ENCODE measurements at regions not wholly inside any gene's neighbourhood (a gene's known extent, or its start where the extent isn't known, plus 50 kb on each side); places are given as distances from the start of the nearest gene placed in this dataset.

DNA sequence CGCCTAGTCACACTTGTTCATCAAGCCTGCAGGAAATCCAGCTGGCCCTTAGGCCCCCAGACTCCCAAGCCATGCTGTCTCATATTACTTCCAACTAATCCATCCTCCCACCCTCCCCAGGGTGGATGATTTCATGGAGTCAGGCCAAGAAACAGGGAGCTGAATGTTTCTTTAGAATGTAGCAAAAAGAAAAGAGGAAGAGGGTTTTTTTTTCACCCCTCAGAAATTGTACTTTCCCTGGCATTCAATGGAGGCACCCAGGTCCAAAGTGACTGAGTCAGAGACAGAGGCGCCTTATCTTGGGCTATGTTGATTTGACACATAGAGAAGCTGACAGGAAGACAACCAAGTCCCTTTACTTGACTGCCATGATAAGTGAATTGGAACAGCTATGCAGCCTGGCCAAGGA lies 260.2 kb upstream of the NR4A3 start:
- no peak for DNase-seq

DNA sequence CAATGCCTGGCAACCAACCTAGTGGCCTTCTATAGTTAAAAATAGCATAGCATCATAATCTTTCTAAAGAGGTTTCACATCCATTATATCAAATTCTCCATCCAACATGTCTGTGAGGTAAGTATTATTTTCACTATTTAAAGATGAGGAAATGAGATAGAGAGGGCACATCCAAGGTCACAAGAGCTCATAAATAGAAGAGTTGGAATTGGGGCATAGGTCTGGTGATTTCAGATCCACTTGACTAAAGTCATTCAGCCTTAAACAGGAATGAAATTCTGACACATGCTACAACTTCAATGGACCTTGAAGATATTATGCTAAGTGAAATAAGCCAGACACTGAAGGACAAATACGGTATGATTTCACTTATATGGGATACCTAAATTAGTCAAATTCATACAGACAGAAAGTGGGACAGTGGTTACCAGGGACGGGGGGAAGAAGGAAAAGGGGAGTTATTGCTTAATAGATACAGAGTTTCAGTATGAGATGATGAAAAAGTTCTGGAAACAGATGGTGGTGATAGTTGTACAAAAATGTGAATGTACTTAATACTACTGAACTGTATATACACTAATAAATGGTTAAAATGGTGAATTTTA lies 259.6 kb upstream of the NR4A3 start:
- DNase-seq: no peak

DNA sequence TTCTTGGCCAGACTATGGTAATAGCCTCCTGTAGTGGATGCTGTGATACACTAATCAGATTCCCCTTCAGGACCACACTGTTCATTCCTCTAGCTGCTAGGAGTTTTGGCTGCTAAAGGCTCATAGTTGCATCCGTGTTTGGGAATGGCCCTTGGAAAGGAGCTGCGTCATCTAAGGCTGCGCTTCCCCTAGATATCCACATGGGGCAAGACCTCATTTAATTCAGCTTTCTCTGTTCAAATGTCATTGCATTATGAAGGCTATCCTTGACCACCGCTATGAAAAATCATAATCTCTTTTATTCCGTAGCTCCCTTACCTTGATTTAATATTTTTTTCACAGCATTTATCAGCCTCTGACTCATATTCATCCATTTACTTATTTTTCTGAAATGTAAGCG lies 258.3 kb upstream of the NR4A3 start:
- DNase-seq: no peak

DNA sequence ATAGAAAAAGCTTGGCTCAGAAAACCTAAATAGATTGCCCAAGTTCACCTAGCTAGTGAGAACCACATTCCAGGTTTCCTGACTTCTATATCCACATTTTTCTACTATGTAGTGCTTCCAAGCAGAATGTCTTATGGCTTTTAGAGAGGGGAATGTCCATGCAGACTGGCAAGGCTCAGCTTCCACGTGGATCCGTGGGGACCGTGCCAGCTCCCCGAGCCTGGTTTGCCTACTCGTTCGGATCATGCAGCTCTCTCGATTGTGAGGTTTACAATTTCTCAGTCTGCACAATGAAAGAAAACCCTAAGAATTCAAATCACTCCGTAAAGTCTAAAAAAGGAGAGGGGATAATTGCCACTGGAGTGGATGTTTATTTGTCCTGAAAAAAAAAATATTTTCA lies 256.5 kb upstream of the NR4A3 start:
- no peak for DNase-seq

DNA sequence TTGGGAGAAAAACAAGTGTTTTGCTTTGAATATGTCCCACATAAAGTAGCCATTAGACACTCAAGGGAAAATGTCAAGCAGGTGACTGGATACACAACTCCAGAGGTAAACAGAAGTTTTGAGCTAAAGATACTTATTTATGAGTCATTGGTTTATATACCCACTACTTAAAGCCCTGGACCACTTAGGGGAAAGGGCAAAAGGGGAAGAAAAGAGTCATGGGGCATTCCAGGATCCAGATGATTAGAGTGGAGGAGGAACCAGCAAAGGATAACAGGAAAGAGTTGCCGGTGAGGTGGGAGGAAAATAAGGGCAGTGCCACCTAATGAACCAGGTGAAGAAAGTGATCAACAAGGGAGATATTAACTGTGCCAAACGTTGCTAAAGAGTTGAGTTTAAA lies 254.2 kb upstream of the NR4A3 start:
- no peak for DNase-seq

DNA sequence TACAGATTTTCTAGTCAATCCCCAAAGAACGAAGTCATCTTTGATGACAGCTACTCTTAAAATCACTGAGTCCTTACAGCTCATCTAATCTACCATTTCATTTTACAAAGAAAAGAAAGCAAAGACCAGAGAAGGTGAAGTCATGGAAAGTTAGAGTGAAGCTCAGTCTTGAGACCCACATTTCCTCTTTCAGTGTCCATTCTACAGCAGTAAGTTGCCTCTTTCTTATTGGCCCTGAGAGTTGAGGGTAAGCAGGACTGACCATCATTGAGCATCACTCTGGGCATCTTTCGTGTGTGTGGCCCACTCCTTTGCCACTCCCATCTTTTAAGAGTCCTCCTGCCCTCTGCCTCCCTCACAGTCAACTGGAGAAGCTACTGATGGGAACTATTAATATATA lies 251.8 kb upstream of the NR4A3 start:
- DNase-seq: no peak

DNA sequence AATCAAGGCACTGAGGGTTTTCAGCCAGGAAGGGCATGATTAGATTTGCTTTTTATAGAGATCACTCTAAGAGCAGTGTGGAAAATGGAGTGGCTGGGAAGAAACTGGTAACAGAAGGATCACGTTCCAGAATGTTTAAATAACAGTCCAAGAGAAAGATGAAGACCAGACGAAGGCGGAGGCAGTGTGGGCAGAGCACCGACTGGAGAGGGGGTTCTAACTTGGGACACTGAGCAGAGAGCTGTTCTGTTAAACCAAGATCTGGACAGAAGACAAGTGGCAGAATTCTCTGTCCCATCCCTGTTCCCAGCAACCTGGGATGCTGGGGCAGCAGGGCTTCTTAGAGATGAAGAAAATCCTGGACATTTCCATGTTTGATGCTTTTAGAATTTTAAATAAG lies 249.1 kb upstream of the NR4A3 start:
- DNase-seq: no peak

DNA sequence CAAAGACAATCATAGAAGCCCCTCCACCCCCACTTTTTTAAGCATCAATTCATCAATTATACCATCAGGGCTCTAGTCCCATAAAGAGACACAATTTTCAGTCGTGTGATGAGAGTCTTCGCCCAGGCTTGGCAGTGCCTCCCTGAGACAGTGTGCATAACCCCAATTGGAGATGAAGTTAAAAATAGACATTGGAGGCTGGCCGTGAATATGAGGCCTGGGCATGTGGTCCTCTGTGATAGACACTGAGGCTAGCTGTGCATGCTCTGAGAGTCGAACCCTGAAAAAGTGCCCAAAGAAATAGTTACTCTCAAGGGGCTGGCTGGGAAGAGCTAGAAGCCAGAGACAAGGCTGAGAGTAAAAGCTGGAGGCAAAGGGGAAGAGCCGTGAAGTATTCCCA lies 248.6 kb upstream of the NR4A3 start:
- DNase-seq: no peak

DNA sequence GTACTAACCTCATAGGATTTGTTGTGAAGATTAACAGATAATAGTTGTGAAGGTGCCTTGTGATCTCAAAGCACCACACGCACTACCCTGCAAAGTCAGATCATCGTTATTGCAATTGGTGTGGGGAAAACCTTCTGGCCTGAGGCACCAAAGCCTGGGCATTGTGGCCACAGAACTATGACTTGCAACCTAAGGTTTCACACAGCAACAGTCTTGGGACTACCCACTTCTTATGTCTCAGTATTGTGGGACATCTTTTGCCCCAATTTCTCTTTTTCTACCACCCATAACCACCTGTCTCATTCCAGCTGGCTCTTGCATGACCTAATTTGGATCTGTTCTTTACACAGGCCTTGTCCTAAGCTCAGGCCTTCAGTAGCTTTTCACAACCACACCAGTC lies 247.8 kb upstream of the NR4A3 start:
- no peak for DNase-seq

DNA sequence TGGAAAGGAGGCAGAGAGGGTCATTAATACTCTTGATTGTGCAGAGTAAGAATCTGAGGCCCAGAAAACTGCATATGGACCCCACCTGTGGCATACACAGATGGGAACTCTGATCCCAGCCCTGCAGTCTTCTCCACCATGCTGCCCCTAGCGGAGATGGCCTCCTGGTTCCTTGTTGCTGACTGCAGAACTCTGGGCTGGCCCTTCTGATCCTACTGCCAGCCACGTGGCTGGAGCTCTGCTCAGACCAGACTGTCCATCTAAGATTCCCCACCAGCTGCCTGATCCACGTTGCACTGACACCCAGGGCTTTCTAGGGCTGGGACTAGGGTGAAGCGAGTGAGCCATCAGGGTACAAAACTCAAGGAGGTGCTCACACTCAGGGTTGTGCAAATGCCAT lies 245.7 kb upstream of the NR4A3 start:
- no peak for DNase-seq

DNA sequence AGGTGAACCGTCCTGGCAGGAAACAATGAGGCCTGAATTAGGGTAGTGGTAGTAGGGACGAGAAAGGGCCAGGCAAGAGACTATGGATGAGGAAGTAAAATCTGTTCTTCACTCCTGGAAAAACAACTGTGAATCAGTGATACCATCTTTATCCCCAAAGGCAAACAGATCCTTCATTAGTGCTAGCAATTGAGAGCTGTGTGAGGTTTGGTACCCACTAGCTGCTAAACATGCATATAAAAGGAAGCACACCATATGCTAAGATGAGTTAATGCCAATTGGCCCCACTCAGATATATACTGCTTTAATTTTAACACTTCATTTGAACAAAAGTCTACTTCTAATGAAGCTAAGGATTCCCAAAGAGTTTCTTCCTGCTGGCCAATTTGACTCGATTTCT lies 244.8 kb upstream of the NR4A3 start:
- no peak for DNase-seq

DNA sequence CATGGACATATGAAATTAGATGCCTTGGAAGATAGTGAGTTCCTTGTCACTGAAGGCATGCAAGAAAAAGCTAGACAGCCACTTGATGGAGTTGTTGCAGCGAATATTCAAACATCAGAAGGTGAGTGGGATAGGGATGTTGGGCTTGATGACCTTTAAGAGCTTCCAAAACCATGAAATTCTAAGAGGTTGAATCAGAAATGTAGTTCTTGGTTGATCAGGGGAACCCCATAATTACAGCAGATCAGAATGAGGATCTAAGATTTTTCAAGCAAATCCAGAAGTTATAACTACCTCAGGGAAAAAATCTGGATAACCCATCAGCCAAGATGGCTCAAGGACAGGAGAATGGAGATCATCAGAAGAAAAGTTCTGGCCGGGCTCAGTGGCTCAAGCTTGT lies 244.3 kb upstream of the NR4A3 start:
- no peak for DNase-seq

DNA sequence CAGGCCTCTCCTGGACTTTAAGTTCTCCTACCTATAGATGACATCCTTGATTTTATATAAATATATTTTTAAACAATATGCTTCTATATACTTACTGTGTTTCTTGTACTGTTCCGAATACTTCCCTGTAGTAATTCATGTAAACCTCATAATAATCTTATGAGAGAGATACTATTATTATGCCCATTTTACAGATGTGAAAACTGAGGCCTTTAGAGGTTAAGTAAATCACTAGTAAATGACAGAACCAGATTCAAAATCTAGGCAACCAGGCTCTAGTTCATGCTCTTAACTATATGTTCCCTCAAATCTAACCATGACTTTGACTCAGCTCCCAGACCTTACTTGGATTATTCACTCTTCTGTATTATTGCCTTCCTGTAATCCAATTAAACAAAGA lies 243.0 kb upstream of the NR4A3 start:
- DNase-seq: no peak

DNA sequence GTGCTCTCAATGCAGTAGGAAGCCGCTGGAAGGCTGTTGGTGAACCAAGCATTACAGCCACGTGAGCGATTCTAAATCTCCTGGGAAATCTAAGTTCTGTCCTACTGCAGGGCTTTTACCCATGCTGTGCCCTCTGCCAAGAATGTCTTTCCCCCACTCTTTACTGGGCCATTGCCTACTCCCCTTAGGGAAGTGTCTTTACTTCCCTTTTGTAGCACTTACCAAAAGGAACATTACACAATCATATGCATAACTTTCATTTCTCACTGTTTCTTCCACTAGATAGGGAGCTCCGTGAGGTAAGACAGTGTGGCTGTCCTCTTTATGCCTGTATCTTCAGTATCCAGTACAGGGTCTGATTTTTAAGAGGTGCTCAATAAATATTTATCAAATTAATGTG lies 241.7 kb upstream of the NR4A3 start:
- no peak for DNase-seq

DNA sequence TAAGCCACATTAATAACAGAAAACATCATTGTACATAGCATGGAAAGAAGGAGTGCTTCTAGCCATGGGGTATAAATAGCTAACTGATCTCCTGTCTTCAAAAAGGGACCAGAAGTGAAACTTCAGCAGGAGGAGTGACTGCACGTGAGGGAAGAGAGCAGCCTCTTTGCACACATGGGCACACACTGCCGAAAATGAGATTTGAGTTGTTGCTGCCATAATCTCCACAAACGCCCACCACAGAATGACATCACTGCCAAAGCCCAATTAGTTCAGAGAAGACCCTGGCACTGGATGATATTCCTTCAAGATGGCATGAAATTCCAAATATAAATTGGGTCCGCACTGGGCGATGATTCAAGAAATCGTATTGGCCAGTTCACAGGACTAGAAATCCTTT lies 238.9 kb upstream of the NR4A3 start:
- no peak for DNase-seq

DNA sequence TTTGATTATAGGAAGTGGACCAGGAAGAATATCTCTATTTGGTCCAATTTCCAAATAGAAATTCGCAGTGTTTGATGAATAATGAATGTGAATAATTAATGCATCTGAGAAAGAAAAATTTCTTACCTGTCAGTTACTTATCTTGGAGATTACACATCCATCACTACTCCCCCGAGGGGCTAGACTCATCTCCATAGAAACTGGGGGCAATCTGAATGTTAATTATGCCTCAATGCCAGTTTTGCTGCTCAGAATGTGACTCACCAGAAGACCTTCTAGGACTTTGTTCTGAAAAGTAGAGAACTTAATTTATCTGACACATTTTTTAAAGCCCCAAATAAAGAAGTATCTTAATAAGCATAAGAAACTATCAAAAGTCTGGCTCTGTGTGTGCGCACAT lies 233.4 kb upstream of the NR4A3 start:
- DNase-seq: no peak

DNA sequence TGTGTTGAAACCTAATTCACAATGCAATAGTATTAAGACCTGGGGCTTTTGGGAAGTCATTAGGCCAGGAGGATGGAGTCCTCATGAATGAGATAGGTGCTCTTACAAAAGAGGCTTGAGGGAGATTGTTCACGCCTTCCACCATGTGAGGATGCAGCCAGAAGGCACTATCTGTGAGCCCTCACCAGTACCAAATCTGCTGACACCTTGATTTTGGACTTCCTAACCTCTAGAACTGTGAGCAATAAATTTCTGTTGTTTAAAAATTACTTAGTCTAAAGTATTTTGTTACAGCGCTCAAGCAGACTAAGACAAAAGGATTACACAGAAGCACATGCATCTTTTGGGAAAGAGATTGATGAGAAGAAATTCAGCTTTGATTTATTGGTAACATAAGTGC lies 232.9 kb upstream of the NR4A3 start:
- no peak for DNase-seq

DNA sequence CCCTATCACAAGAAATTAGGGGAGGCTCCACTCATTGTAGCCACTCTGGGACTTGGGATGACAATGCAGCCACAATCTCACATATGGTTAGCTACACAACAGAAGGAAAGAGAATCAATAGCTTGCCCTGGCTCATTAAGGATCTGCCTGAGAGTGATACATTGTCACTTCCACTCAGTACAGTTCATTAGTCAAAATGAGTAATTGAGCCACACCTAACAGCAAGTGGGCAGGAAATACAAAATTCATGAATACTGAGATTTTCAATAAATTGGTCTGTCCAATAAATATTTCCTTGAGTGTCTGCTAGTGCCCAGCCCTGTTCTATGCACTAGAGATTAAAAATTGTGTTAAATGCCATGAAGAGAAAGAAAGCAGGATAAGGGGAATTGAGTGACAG lies 231.3 kb upstream of the NR4A3 start:
- DNase-seq: no peak

DNA sequence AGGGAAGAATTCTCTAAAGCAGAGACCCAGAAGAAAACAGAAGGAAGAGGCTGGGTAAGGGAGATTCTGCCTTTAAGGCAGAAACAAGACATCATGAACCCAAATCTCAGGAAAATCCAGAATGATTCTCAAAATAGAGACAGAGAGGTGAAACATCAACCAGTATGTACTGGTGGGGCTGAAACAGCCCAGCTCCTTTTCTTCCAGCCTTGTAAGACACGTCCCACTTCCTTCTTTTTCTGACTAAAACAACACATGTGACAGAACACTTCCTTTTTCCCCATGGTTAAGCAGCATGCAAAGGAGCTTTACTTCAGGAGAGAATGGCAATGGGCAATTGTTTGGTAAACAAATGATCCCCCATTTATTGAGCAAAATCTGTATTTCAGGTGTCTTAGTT lies 230.8 kb upstream of the NR4A3 start:
- no peak for DNase-seq

DNA sequence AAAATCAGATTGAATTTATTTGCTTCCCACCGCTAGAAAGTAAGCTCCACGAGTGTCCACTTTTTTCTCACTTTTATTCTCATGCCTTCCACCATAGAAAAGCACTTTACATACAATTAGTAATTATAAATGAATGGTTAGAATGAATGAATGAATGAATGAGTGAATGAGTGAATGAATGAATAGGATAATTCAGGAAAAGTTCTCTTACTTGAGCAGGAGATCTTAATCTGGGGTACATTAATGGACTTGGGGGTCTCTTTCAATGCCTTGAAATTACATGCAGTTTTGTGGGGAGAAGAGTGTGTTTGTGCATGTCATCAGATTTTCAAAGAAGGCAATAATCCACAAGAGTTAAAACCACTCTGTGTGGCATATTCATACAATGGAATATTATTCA lies 229.9 kb upstream of the NR4A3 start:
- DNase-seq: no peak

DNA sequence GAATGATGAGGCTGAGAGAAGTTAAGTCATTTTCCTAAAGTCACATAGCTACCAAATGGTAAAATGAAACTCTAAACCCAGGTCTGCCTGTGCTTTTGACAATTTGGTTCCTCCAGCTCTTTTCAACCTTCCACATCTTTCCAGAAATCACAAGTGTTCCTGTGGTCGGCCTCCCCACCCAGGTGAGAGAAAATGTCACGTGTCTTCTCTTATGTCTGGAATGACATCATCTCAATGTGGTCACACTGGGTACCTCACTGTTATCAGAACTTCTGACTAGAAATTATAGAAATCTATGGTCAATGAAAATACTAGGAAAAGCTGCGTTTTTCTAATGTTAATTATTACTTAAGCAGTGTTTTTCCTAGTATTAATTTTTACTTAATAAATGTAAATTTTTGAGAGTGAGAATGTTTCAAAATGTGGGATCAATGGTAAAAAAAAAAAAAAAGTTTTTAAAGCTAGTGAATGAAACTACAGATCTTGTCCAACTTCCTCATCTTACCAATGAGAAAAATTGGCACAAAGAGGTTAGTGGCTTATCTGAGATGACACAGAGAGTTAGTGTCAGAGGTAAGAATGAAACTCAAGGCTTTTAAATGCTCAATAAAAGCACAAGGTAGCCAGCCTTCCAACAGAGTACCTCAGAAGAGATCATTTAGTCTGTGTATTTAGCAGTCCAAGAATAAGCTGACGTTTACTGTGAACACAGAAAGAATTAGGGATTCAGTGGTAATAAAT lies 228.7 kb upstream of the NR4A3 start:
- no peak for DNase-seq

DNA sequence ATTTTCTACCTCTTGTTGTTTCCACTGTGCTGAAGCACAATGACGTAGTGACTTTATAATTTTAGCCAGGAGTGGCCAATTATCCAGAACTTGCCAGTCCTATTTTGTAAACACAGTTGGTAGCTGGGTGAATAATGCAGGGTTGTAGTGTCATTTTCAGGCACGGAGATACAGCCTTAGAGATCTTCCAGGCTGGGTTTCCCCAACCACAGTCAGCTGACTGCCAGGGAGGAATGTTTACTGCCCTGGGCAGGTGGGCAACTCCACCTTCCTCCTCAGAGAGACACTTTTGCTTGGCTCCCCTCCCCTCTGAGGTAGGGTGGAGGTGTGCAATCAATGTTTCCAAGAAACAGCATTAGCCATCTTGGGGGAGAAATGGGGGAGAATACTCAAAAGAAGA lies 228.1 kb upstream of the NR4A3 start:
- peak; percentile 25 for DNase-seq

DNA sequence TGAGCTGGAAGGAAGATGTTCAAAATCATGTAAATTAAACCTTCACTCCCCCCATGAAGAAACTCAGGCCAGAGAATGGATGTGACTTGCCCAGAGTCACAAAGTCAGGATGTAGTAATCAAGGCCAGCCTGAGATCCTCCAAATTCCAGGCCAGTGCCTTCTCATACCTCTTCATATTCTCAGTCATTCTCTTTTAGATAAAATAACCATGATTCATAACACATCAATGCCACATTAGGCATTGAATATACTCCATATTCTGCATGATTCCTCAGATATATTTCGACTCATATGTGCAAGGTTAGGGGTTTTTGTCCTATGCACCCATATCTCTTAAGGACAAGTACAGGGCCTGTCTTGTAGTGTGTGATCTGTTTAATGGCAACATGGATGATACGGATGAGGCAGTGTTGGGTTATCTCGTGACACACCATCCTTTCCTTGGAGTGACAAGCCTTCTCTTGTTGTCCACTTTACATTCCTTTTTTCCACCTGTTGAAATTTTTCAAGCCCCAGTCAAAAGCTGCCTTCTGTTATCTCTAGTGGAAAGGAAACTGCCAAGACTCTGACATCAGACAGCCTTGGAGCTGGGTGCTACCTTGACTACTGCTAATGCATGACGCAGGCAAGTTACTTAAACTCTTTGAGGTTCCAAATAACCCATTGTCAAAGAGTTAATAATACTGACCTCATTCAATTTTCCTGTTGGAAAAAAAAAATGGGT lies 227.5 kb upstream of the NR4A3 start:
- no peak for DNase-seq

DNA sequence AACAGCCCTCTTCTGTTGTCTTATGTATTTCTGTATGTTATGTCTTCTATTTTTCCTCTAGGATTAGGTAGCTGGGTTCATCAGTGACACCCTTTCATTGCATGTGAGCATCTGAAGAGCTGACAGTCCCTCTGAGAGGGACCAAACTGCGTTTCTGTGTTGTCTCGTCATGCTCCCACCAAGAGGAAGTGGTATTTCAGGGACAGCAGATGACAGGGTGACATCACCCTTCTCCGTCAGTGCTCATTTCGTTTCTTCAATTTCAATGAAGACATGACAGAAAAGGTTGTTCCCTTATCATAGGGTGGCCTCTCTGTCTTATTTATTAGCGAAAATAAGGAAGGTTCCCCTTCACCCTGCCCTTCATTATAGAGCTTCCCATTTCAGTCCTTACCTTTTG lies 225.9 kb upstream of the NR4A3 start:
- DNase-seq: no peak
